Dendritic cell treated with granulocyte-macrophage colony-stimulating factor and Interleukin-4, amounts not matched to agents 40 ng/mL and 50 ng/mL, for 4 days (primary cell): ENCODE measurements at regions not wholly inside any gene's neighbourhood (a gene's known extent, or its start where the extent isn't known, plus 50 kb on each side); places are given as distances from the start of the nearest gene placed in this dataset.
"Not testable (repeated sequence)": the region's sequence is repeated elsewhere in the genome, so short reads cannot be mapped to it uniquely, and the experiment has no call there.

Source experiments
- H3K27ac Mint-ChIP-seq: one replicate; pipeline ENCODE4 v1.8.0; 2022; ENCODE audit warnings: mild to moderate bottlenecking, mixed read lengths
- H3K27me3 Mint-ChIP-seq: one replicate; pipeline ENCODE4 v1.8.0; 2022; ENCODE audit warnings: mild to moderate bottlenecking, mixed read lengths
- H3K36me3 Mint-ChIP-seq: one replicate; pipeline ENCODE4 v1.8.0; 2022; ENCODE audit warnings: low read depth, mixed read lengths
- H3K4me1 Mint-ChIP-seq: one replicate; pipeline ENCODE4 v1.8.0; 2022; ENCODE audit warnings: low read depth, mixed read lengths
- H3K4me3 Mint-ChIP-seq: one replicate; pipeline ENCODE4 v1.8.0; 2022; ENCODE audit warnings: mild to moderate bottlenecking, moderate library complexity, mixed read lengths
- H3K9me3 Mint-ChIP-seq: one replicate; pipeline ENCODE4 v1.8.0; 2022; ENCODE audit warnings: mixed read lengths
- intact Hi-C: fragments of 100-400 bp; cut with micrococcal nuclease; formaldehyde crosslinking; loops from one replicate; pipeline ENCODE4 v1.15.0; 2022

GRCh38 chr13:74554569-74555275 lies 420.5 kb upstream of the KLF12 start:
- intact Hi-C loops, result no loop called here
- H3K4me1 Mint-ChIP-seq, result no peaks in the 10 kb centered on the region
- H3K36me3 Mint-ChIP-seq, result no peaks in the 10 kb centered on the region
- no peak overlapping the region for H3K4me3 Mint-ChIP-seq
- no peak overlapping the region for H3K27ac Mint-ChIP-seq
- peaks cover 9% of the 10 kb centered on the region for H3K9me3 Mint-ChIP-seq
- H3K27me3 Mint-ChIP-seq, result no peaks in the 10 kb centered on the region

- no peak overlapping the region for H3K4me3 Mint-ChIP-seq
- no peaks in the 10 kb centered on the region for H3K27me3 Mint-ChIP-seq
- no peaks in the 10 kb centered on the region for H3K4me1 Mint-ChIP-seq
- no peak overlapping the region for H3K27ac Mint-ChIP-seq
- H3K36me3 Mint-ChIP-seq, result no peaks in the 10 kb centered on the region
- no peaks in the 10 kb centered on the region for H3K9me3 Mint-ChIP-seq
- intact Hi-C loops, result no loop called here
Measured at GRCh38 chr13:74550039-74550438, 415.8 kb upstream of the KLF12 start.

GRCh38 chr13:74536649-74537048 lies 402.4 kb upstream of the KLF12 start:
- H3K4me1 Mint-ChIP-seq, H3K36me3 Mint-ChIP-seq, H3K4me3 Mint-ChIP-seq, H3K27ac Mint-ChIP-seq, intact Hi-C loops, H3K27me3 Mint-ChIP-seq: not testable (repeated sequence)
- H3K9me3 Mint-ChIP-seq, result peaks cover 29% of the 10 kb centered on the region

- H3K36me3 Mint-ChIP-seq, result no peaks in the 10 kb centered on the region
- intact Hi-C loops, result no loop called here
Measured at GRCh38 chr13:74533226-74533625, 399.0 kb upstream of the KLF12 start.

GRCh38 chr13:74530011-74530410 lies 395.8 kb upstream of the KLF12 start:
- Mint-ChIP-seq H3K27me3 (no peaks in the 10 kb centered on the region), H3K9me3 (peaks cover 20% of the 10 kb centered on the region), H3K27ac (no peak overlapping the region), H3K4me1 (no peaks in the 10 kb centered on the region), H3K4me3 (no peak overlapping the region), H3K36me3 (no peaks in the 10 kb centered on the region)
- intact Hi-C loops, result no loop called here

More at GRCh38 chr13:74533226-74533625, 399.0 kb upstream of the KLF12 start:
- H3K4me1 Mint-ChIP-seq, result no peaks in the 10 kb centered on the region
- no peak overlapping the region for H3K4me3 Mint-ChIP-seq
- H3K9me3 Mint-ChIP-seq, result peaks cover 22% of the 10 kb centered on the region
- H3K27me3 Mint-ChIP-seq, result no peaks in the 10 kb centered on the region
- H3K27ac Mint-ChIP-seq, result no peak overlapping the region

- no peak overlapping the region for H3K4me3 Mint-ChIP-seq
- no peaks in the 10 kb centered on the region for H3K36me3 Mint-ChIP-seq
- no peak overlapping the region for H3K27ac Mint-ChIP-seq
Measured at GRCh38 chr13:74528734-74529513, 394.7 kb upstream of the KLF12 start.

GRCh38 chr13:74523057-74523456 lies 388.9 kb upstream of the KLF12 start:
- no peaks in the 10 kb centered on the region for H3K4me1 Mint-ChIP-seq
- H3K36me3 Mint-ChIP-seq, result no peaks in the 10 kb centered on the region
- no peaks in the 10 kb centered on the region for H3K27me3 Mint-ChIP-seq
- peaks cover 26% of the 10 kb centered on the region for H3K9me3 Mint-ChIP-seq
- H3K4me3 Mint-ChIP-seq, result no peak overlapping the region
- intact Hi-C loops, result no loop called here
- no peak overlapping the region for H3K27ac Mint-ChIP-seq

More at GRCh38 chr13:74528734-74529513, 394.7 kb upstream of the KLF12 start:
- intact Hi-C loops, result no loop called here
- no peaks in the 10 kb centered on the region for H3K4me1 Mint-ChIP-seq
- H3K9me3 Mint-ChIP-seq, result peaks cover 23% of the 10 kb centered on the region
- no peaks in the 10 kb centered on the region for H3K27me3 Mint-ChIP-seq

- H3K36me3 Mint-ChIP-seq, result no peaks in the 10 kb centered on the region
- intact Hi-C loops, result no loop called here
- H3K4me3 Mint-ChIP-seq, result no peak overlapping the region
- H3K27me3 Mint-ChIP-seq, result no peaks in the 10 kb centered on the region
- peaks cover 15% of the 10 kb centered on the region for H3K9me3 Mint-ChIP-seq
- H3K4me1 Mint-ChIP-seq, result no peaks in the 10 kb centered on the region
- no peak overlapping the region for H3K27ac Mint-ChIP-seq
Measured at GRCh38 chr13:74511523-74511922, 377.3 kb upstream of the KLF12 start.

GRCh38 chr13:74487091-74487722 lies 353.0 kb upstream of the KLF12 start:
- H3K27ac Mint-ChIP-seq, result no peak overlapping the region
- H3K27me3 Mint-ChIP-seq, result no peaks in the 10 kb centered on the region
- intact Hi-C loops, result no loop called here
- no peak overlapping the region for H3K4me3 Mint-ChIP-seq
- H3K9me3 Mint-ChIP-seq, result peaks cover 37% of the 10 kb centered on the region
- no peaks in the 10 kb centered on the region for H3K4me1 Mint-ChIP-seq
- H3K36me3 Mint-ChIP-seq, result no peaks in the 10 kb centered on the region

GRCh38 chr13:74485757-74486156 lies 351.6 kb upstream of the KLF12 start:
- peaks cover 27% of the 10 kb centered on the region for H3K9me3 Mint-ChIP-seq
- no peak overlapping the region for H3K27ac Mint-ChIP-seq
- intact Hi-C loops, result no loop called here
- H3K4me1 Mint-ChIP-seq, result no peaks in the 10 kb centered on the region
- no peaks in the 10 kb centered on the region for H3K27me3 Mint-ChIP-seq
- H3K4me3 Mint-ChIP-seq, result no peak overlapping the region
- H3K36me3 Mint-ChIP-seq, result no peaks in the 10 kb centered on the region

GRCh38 chr13:74479124-74479523 lies 344.9 kb upstream of the KLF12 start:
- intact Hi-C loops, result no loop called here
- H3K27ac Mint-ChIP-seq, result no peak overlapping the region
- peaks cover 16% of the 10 kb centered on the region for H3K9me3 Mint-ChIP-seq
- H3K4me1 Mint-ChIP-seq, result no peaks in the 10 kb centered on the region
- no peaks in the 10 kb centered on the region for H3K27me3 Mint-ChIP-seq
- H3K4me3 Mint-ChIP-seq, result no peak overlapping the region
- H3K36me3 Mint-ChIP-seq, result no peaks in the 10 kb centered on the region

- Mint-ChIP-seq H3K9me3 (peaks cover 16% of the 10 kb centered on the region), H3K27me3 (no peaks in the 10 kb centered on the region), H3K36me3 (no peaks in the 10 kb centered on the region), H3K27ac (no peak overlapping the region), H3K4me3 (no peak overlapping the region), H3K4me1 (no peaks in the 10 kb centered on the region)
- intact Hi-C loops, result no loop called here
Measured at GRCh38 chr13:74476788-74477187, 342.6 kb upstream of the KLF12 start.

- H3K4me1 Mint-ChIP-seq, result no peaks in the 10 kb centered on the region
- no peaks in the 10 kb centered on the region for H3K36me3 Mint-ChIP-seq
- H3K9me3 Mint-ChIP-seq, result peaks cover 16% of the 10 kb centered on the region
- intact Hi-C loops, result no loop called here
- no peaks in the 10 kb centered on the region for H3K27me3 Mint-ChIP-seq
- no peak overlapping the region for H3K4me3 Mint-ChIP-seq
- H3K27ac Mint-ChIP-seq, result no peak overlapping the region
Measured at GRCh38 chr13:74476365-74476764, 342.2 kb upstream of the KLF12 start.

- intact Hi-C loops, result no loop called here
- H3K9me3 Mint-ChIP-seq, result peaks cover 41% of the 10 kb centered on the region
- H3K27me3 Mint-ChIP-seq, result no peaks in the 10 kb centered on the region
- no peaks in the 10 kb centered on the region for H3K36me3 Mint-ChIP-seq
- H3K27ac Mint-ChIP-seq, result no peak overlapping the region
- H3K4me1 Mint-ChIP-seq, result no peaks in the 10 kb centered on the region
- no peak overlapping the region for H3K4me3 Mint-ChIP-seq
Measured at GRCh38 chr13:74466864-74467263, 332.7 kb upstream of the KLF12 start.
